HCT116 (cell line): ENCODE measurements at regions not wholly inside any gene's neighbourhood (a gene's known extent, or its start where the extent isn't known, plus 50 kb on each side); places are given as distances from the start of the nearest gene placed in this dataset.

Experiments
- EGR1 ChIP-seq: IDR thresholded peaks from 2 replicates; pipeline ENCODE4 v1.6.1; 2012; ENCODE audit warnings: low read depth
- TF ChIP-seq, protein P1 (sequence below), 3 experiments: fragments of 200-600 bp in 1 of 3; sonication (generic) in 1 of 3; IDR thresholded peaks in 2 of 3; conservative IDR thresholded peaks in 1 of 3; 2 replicates each; pipeline ENCODE4 v1.5.1; 2012 to 2017; ENCODE audit warnings: low read depth in 2 of 3, low read length in 2 of 3, antibody characterized with exemption in 1 of 3, borderline replicate concordance in 1 of 3, control low read depth in 1 of 3, mild to moderate bottlenecking in 1 of 3, mixed read lengths in 1 of 3, mixed run types in 1 of 3, moderate library complexity in 1 of 3; ENCODE audit not compliant: insufficient read depth in 1 of 3

DNA sequence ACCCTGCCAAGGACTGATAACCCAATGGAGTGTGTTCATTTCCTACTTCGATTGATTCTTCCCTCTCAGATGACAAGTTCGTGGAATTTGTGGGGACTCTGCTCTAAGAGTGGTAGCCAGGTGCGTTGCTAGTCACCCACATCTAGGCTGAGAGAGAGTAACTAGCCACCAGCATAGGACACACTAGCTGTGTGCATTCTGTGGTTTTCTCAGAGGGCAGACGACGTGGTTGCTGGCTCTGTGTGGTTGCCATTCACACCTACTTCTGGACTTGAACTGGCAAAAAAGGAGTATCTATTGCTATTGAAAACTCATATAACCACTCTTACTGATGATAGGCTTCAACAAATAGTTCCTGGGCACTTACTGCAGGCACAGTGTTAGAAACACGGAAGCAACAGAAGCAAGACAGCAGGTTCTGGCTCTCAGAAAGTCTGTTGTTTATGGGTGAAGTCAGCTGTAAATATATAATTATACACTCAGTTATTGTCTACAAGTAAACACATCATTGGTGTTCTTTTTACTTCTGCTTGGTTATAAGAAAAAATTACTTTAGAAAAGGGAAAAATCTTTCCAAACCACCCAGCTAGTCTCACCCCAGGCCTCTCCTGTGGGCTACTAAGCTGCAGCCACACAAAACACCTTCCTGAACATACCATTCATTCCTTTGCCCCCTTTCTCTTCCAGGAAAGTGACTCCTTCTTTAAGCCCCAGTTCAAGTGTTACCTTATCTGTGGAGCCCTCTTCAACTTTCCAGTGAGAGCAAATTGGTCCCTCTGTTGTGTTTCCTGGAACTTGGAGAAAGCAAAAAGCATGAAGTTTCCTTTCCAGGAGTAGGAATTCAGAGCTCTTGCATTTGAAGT lies 151.1 kb upstream of the HAPLN1 start:
- TF ChIP-seq, protein P1, sequence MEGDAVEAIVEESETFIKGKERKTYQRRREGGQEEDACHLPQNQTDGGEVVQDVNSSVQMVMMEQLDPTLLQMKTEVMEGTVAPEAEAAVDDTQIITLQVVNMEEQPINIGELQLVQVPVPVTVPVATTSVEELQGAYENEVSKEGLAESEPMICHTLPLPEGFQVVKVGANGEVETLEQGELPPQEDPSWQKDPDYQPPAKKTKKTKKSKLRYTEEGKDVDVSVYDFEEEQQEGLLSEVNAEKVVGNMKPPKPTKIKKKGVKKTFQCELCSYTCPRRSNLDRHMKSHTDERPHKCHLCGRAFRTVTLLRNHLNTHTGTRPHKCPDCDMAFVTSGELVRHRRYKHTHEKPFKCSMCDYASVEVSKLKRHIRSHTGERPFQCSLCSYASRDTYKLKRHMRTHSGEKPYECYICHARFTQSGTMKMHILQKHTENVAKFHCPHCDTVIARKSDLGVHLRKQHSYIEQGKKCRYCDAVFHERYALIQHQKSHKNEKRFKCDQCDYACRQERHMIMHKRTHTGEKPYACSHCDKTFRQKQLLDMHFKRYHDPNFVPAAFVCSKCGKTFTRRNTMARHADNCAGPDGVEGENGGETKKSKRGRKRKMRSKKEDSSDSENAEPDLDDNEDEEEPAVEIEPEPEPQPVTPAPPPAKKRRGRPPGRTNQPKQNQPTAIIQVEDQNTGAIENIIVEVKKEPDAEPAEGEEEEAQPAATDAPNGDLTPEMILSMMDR (IDR thresholded peaks at IDR 0.05 in 2 of 3, conservative IDR thresholded peaks at IDR 0.05 in 1 of 3; ENCODE audit: borderline replicate concordance in 1 of 3, insufficient read depth in 1 of 3, low read depth in 2 of 3, low read length in 2 of 3) = no peak
- TF ChIP-seq EGR1 = no peak
